LNCaP clone FGC (cell line): ENCODE measurements at regions not wholly inside any gene's neighbourhood (a gene's known extent, or its start where the extent isn't known, plus 50 kb on each side); places are given as distances from the start of the nearest gene placed in this dataset.

Source experiments
- DNase-seq: peaks from one replicate; pipeline ENCODE4 v3.0.0-alpha.2; 2011; ENCODE audit warnings: low read depth
- H3K4me3 ChIP-seq: 2 replicates; pipeline ENCODE4 v1.5.1; 2011; ENCODE audit warnings: mild to moderate bottlenecking, low read depth, low read length, control low read depth
- CTCF ChIP-seq: IDR thresholded peaks from 2 replicates; pipeline ENCODE4 v1.5.1; 2012; ENCODE audit warnings: mild to moderate bottlenecking; ENCODE audit not compliant: control insufficient read depth, insufficient read depth; ENCODE audit errors: extremely low read depth

- no peak overlapping the region for H3K4me3 ChIP-seq
- no peak for DNase-seq
- no peak for TF ChIP-seq CTCF
These were observed 204.2 kb upstream of the GPRIN3 start for GRCh38 chr4:89511776-89512175.

- no peak for DNase-seq
- H3K4me3 ChIP-seq = no peak overlapping the region
- TF ChIP-seq CTCF = no peak
These were observed 202.2 kb upstream of the GPRIN3 start for GRCh38 chr4:89509708-89510281.

- DNase-seq = no peak
- TF ChIP-seq CTCF = no peak
- H3K4me3 ChIP-seq = no peak overlapping the region
These were observed 199.4 kb upstream of the GPRIN3 start for GRCh38 chr4:89506866-89507491.

GRCh38 chr4:89502581-89502980 lies 195.0 kb upstream of the GPRIN3 start:
- no peak for DNase-seq
- TF ChIP-seq CTCF = no peak
- no peak overlapping the region for H3K4me3 ChIP-seq

GRCh38 chr4:89497517-89498308 lies 190.1 kb upstream of the GPRIN3 start:
- DNase-seq = peak; percentile 94
- TF ChIP-seq CTCF = no peak
- H3K4me3 ChIP-seq = no peak overlapping the region

GRCh38 chr4:89496851-89497250 lies 189.3 kb upstream of the GPRIN3 start:
- no peak for DNase-seq
- H3K4me3 ChIP-seq = no peak overlapping the region
- TF ChIP-seq CTCF = no peak
